HT1080 (cell line): ENCODE measurements at regions not wholly inside any gene's neighbourhood (a gene's known extent, or its start where the extent isn't known, plus 50 kb on each side); places are given as distances from the start of the nearest gene placed in this dataset.
"Not testable (repeated sequence)": the region's sequence is repeated elsewhere in the genome, so short reads cannot be mapped to it uniquely, and the experiment has no call there.

ENCODE experiments used
- DNase-seq: peaks from one replicate; pipeline ENCODE4 v3.0.0-alpha.2; 2015; ENCODE audit warnings: low read depth

GRCh38 chr1:219040291-219040690, 133.4 kb upstream of the LYPLAL1 start:
- DNase-seq: no peak

GRCh38 chr1:219041141-219041540, 132.5 kb upstream of the LYPLAL1 start:
- DNase-seq: peak; percentile 42

- no peak for DNase-seq
These were observed 131.9 kb upstream of the LYPLAL1 start for GRCh38 chr1:219041818-219042217.

- DNase-seq: no peak
These were observed 130.9 kb upstream of the LYPLAL1 start for GRCh38 chr1:219042769-219043168.

- no peak for DNase-seq
These were observed 128.4 kb upstream of the LYPLAL1 start for GRCh38 chr1:219045246-219045645.

GRCh38 chr1:219049501-219049900, 124.2 kb upstream of the LYPLAL1 start:
- no peak for DNase-seq

GRCh38 chr1:219050086-219050821, 123.4 kb upstream of the LYPLAL1 start:
- DNase-seq: no peak

GRCh38 chr1:219050822-219051125, 122.9 kb upstream of the LYPLAL1 start:
- DNase-seq: no peak

- DNase-seq: no peak
These were observed 122.1 kb upstream of the LYPLAL1 start for GRCh38 chr1:219051547-219051946.

- no peak for DNase-seq
These were observed 114.5 kb upstream of the LYPLAL1 start for GRCh38 chr1:219058891-219059820.

GRCh38 chr1:219060798-219061197, 112.9 kb upstream of the LYPLAL1 start:
- no peak for DNase-seq

- DNase-seq: no peak
These were observed 111.5 kb upstream of the LYPLAL1 start for GRCh38 chr1:219062161-219062560.

- DNase-seq: no peak
These were observed 107.6 kb upstream of the LYPLAL1 start for GRCh38 chr1:219066098-219066497.

GRCh38 chr1:219066631-219067349, 106.9 kb upstream of the LYPLAL1 start:
- DNase-seq: peak; percentile 27

GRCh38 chr1:219067350-219067712, 106.3 kb upstream of the LYPLAL1 start:
- no peak for DNase-seq

GRCh38 chr1:219070395-219070794, 103.3 kb upstream of the LYPLAL1 start:
- not testable (repeated sequence) for DNase-seq

- no peak for DNase-seq
These were observed 102.5 kb upstream of the LYPLAL1 start for GRCh38 chr1:219071209-219071608.

- no peak for DNase-seq
These were observed 101.3 kb upstream of the LYPLAL1 start for GRCh38 chr1:219072329-219072728.

GRCh38 chr1:219074084-219074728, 99.5 kb upstream of the LYPLAL1 start:
- DNase-seq: no peak

GRCh38 chr1:219075121-219075879, 98.4 kb upstream of the LYPLAL1 start:
- DNase-seq: no peak
